Keratinocyte (primary cell): ENCODE measurements at regions not wholly inside any gene's neighbourhood (a gene's known extent, or its start where the extent isn't known, plus 50 kb on each side); places are given as distances from the start of the nearest gene placed in this dataset.

Experiments
- DNase-seq: peaks from one replicate; pipeline ENCODE4 v3.0.0-alpha.2; 2011; ENCODE audit warnings: low read depth, missing footprints, low spot score
- FAIRE-seq: peaks from 2 replicates; lab custom pipeline; 2011; peaks lifted over from hg19 to GRCh38; lab: Jason Lieb, UNC
- H2AFZ ChIP-seq: 2 replicates; pipeline ENCODE4 v1.6.0; 2012; ENCODE audit warnings: low read length, control low read depth, inconsistent platforms; ENCODE audit not compliant: control insufficient read depth
- H3K27ac ChIP-seq: 2 replicates; pipeline ENCODE4 v1.5.1; 2011; ENCODE audit warnings: low read length; ENCODE audit not compliant: control insufficient read depth, insufficient read depth
- H3K27me3 ChIP-seq: 3 replicates; pipeline ENCODE4 v1.6.0; 2011; ENCODE audit warnings: low read length; ENCODE audit not compliant: control insufficient read depth, insufficient read depth; ENCODE audit errors: extremely low read depth
- H3K36me3 ChIP-seq, 2 experiments: 2 replicates in 1 of 2; 3 replicates in 1 of 2; pipeline ENCODE4 v1.5.1; 2011; ENCODE audit warnings: low read length in 2 of 2, mild to moderate bottlenecking in 1 of 2; ENCODE audit not compliant: control insufficient read depth in 2 of 2, insufficient read depth in 2 of 2; ENCODE audit errors: extremely low read depth in 1 of 2
- H3K4me1 ChIP-seq: 3 replicates; pipeline ENCODE4 v1.5.1; 2011; ENCODE audit warnings: low read length; ENCODE audit not compliant: control insufficient read depth, insufficient read depth; ENCODE audit errors: extremely low read depth
- H3K4me2 ChIP-seq: 3 replicates; pipeline ENCODE4 v1.6.0; 2011; ENCODE audit warnings: low read depth, low read length; ENCODE audit not compliant: control insufficient read depth, insufficient read depth; ENCODE audit errors: extremely low read depth
- H3K4me3 ChIP-seq, 3 experiments: fragments of 200-600 bp in 1 of 3; sonication (generic) in 1 of 3; 2 replicates in 2 of 3; 3 replicates in 1 of 3; pipeline ENCODE4 v1.5.1; 2011 to 2016; ENCODE audit warnings: low read length in 3 of 3, mild to moderate bottlenecking in 3 of 3, control low read depth in 2 of 3, inconsistent platforms in 1 of 3, low read depth in 1 of 3, mixed read lengths in 1 of 3, mixed run types in 1 of 3, moderate library complexity in 1 of 3; ENCODE audit not compliant: control insufficient read depth in 2 of 3, insufficient read depth in 2 of 3; ENCODE audit errors: extremely low read depth in 1 of 3
- H3K79me2 ChIP-seq: 2 replicates; pipeline ENCODE4 v1.6.0; 2012; ENCODE audit warnings: low read length; ENCODE audit not compliant: control insufficient read depth, insufficient read depth
- H3K9ac ChIP-seq: 3 replicates; pipeline ENCODE4 v1.6.0; 2011; ENCODE audit warnings: low read length; ENCODE audit not compliant: control insufficient read depth, insufficient read depth; ENCODE audit errors: extremely low read depth
- H3K9me1 ChIP-seq: 3 replicates; pipeline ENCODE4 v1.6.0; 2011; ENCODE audit warnings: low read length; ENCODE audit not compliant: control insufficient read depth, insufficient read depth; ENCODE audit errors: extremely low read depth
- H3K9me3 ChIP-seq: 2 replicates; pipeline ENCODE4 v1.5.1; 2012; ENCODE audit warnings: low read depth, low read length; ENCODE audit not compliant: control insufficient read depth
- H4K20me1 ChIP-seq: 3 replicates; pipeline ENCODE4 v1.6.0; 2011; ENCODE audit warnings: low read length; ENCODE audit not compliant: control insufficient read depth, insufficient read depth; ENCODE audit errors: extremely low read depth
- EZH2 ChIP-seq: IDR thresholded peaks from one replicate; pipeline ENCODE4 v1.6.1; 2012; ENCODE audit warnings: inconsistent platforms, mild to moderate bottlenecking, low read length, moderate library complexity
- dilution Hi-C: fragments of 300-500 bp; cut with MboI; formaldehyde crosslinking; loops from one replicate; pipeline ENCODE4 v1.7.0; 2020; ENCODE audit warnings: low sequenced_read_pairs; ENCODE audit not compliant: extremely low pct_ligation_motif_present
- TF ChIP-seq, protein P1 (sequence below), 3 experiments: IDR thresholded peaks in 1 of 3; conservative IDR thresholded peaks in 1 of 3; optimal IDR thresholded peaks in 1 of 3; 2 replicates in 2 of 3; 3 replicates in 1 of 3; pipeline versions ENCODE3 to v1.5.1; 2011; ENCODE audit warnings: low read length in 3 of 3, mild to moderate bottlenecking in 3 of 3, moderate library complexity in 2 of 3, control low read depth in 1 of 3, inconsistent platforms in 1 of 3; ENCODE audit not compliant: insufficient read depth in 2 of 3; ENCODE audit errors: extremely low read depth in 1 of 3

DNA sequence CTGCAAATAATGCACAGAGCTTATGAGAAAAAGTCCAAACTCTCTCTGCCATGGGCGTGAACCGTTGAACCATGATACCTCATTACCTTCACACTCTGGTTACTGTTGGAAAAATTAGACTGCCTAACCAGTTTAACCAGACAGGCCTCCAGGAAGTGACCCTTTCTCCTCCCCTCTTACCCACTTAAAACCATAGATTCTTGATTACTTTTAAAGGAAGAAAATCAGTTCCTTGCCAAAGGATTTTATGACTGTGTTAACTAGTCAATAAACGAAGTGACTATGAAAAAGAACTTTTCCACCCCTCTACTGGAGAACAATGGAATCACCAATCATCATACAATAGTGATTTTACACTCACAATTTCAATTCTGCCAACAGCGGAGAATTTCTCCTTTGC, 254.0 kb upstream of the ATP2B1 start:
- no peak overlapping the region for H2AFZ ChIP-seq
- DNase-seq: no peak
- H3K4me3 ChIP-seq: no peak overlapping the region
- H4K20me1 ChIP-seq: no peaks in the 10 kb centered on the region
- no peak overlapping the region for H3K27ac ChIP-seq
- dilution Hi-C loops: no loop called here
- no peak overlapping the region for H3K9ac ChIP-seq
- H3K27me3 ChIP-seq: no peaks in the 10 kb centered on the region
- H3K4me1 ChIP-seq: peaks cover 15% of the 10 kb centered on the region
- no peaks in the 10 kb centered on the region for H3K9me3 ChIP-seq
- no peak for TF ChIP-seq EZH2
- TF ChIP-seq, protein P1, sequence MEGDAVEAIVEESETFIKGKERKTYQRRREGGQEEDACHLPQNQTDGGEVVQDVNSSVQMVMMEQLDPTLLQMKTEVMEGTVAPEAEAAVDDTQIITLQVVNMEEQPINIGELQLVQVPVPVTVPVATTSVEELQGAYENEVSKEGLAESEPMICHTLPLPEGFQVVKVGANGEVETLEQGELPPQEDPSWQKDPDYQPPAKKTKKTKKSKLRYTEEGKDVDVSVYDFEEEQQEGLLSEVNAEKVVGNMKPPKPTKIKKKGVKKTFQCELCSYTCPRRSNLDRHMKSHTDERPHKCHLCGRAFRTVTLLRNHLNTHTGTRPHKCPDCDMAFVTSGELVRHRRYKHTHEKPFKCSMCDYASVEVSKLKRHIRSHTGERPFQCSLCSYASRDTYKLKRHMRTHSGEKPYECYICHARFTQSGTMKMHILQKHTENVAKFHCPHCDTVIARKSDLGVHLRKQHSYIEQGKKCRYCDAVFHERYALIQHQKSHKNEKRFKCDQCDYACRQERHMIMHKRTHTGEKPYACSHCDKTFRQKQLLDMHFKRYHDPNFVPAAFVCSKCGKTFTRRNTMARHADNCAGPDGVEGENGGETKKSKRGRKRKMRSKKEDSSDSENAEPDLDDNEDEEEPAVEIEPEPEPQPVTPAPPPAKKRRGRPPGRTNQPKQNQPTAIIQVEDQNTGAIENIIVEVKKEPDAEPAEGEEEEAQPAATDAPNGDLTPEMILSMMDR (optimal IDR thresholded peaks at IDR 0.05 in 1 of 3, IDR thresholded peaks at IDR 0.05 in 1 of 3, conservative IDR thresholded peaks at IDR 0.05 in 1 of 3; ENCODE audit: extremely low read depth in 1 of 3, insufficient read depth in 2 of 3, low read length in 3 of 3): peak in 1 of 3 experiments; percentile 15
- no peaks in the 10 kb centered on the region for H3K36me3 ChIP-seq
- H3K4me2 ChIP-seq: no peak overlapping the region
- no peaks in the 10 kb centered on the region for H3K79me2 ChIP-seq
- FAIRE-seq: no peak
- no peaks in the 10 kb centered on the region for H3K9me1 ChIP-seq

DNA sequence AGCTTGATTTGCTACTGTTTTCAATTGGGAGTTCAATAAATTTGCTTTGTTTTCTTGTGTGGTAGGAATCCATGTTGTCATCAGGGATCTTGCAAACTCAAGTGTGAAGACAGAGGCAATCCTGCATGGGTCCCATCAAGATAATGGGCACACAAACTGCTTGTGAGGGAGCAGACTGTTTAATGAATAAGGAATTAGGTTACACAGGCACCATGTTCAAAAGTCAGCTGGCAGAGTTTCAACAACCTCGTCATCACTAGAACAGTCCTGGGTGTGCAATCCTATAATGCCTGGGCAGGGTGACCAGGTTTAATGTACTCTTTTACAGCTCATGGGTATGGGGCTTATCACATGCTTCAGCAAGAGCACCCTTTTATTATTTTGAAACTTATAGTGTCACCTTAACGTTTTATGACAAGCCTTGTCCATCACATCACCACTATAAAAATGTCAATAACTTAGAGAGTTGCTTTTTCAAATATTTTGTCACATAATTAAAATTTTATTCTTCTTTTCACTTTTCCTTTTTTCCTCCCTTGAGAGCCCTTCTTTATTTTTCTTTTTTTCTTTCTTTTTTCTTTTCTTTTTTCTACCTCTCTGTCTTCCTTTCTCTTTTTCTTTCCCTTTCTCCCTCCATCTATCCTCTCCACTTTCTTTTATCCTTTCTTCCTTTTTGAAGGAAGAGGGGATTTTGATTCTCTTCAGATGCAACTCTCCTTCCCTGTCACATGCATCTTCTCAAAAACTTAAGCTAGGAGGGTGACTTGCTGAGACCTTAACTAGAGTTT, 252.2 kb upstream of the ATP2B1 start:
- Histone ChIP-seq H3K27ac (peak overlapping the region; percentile 62), H3K4me2 (peak overlapping the region; percentile 22), H4K20me1 (no peaks in the 10 kb centered on the region)

More for the DNA sequence above, 252.2 kb upstream of the ATP2B1 start:
- Histone ChIP-seq H3K9me1 (no peaks in the 10 kb centered on the region), H3K79me2 (no peaks in the 10 kb centered on the region), H3K4me1 (peaks cover 15% of the 10 kb centered on the region), H3K9me3 (no peaks in the 10 kb centered on the region), H3K9ac (no peak overlapping the region), H3K36me3 (no peaks in the 10 kb centered on the region), H3K27me3 (no peaks in the 10 kb centered on the region), H3K4me3 (no peak overlapping the region), H2AFZ (no peak overlapping the region)
- FAIRE-seq: peak; percentile 89
- dilution Hi-C loops: no loop called here
- DNase-seq: no peak
- TF ChIP-seq EZH2: no peak
- TF ChIP-seq, protein P1 (optimal IDR thresholded peaks at IDR 0.05 in 1 of 3, IDR thresholded peaks at IDR 0.05 in 1 of 3, conservative IDR thresholded peaks at IDR 0.05 in 1 of 3; ENCODE audit: extremely low read depth in 1 of 3, insufficient read depth in 2 of 3, low read length in 3 of 3): no peak
